GM15510 (cell line): ENCODE measurements at regions not wholly inside any gene's neighbourhood (a gene's known extent, or its start where the extent isn't known, plus 50 kb on each side); places are given as distances from the start of the nearest gene placed in this dataset.

Experiments used
- POLR2A ChIP-seq: IDR thresholded peaks from 3 replicates; pipeline ENCODE4 v1.6.1; 2011; ENCODE audit warnings: borderline replicate concordance; ENCODE audit not compliant: insufficient read length; ENCODE audit errors: extremely low read depth

GRCh38 chr6:26149240-26149639 lies 62.0 kb downstream of the HFE start:
- no peak for TF ChIP-seq POLR2A

- no peak for TF ChIP-seq POLR2A
These were observed 65.2 kb downstream of the HFE start for GRCh38 chr6:26152226-26153101.

- no peak for TF ChIP-seq POLR2A
These were observed 68.1 kb downstream of the HFE start for GRCh38 chr6:26155061-26155930.

- peak; percentile 100 for TF ChIP-seq POLR2A
These were observed 69.0 kb downstream of the HFE start for GRCh38 chr6:26156105-26156849.

- no peak for TF ChIP-seq POLR2A
These were observed 69.6 kb downstream of the HFE start for GRCh38 chr6:26156850-26157250.

GRCh38 chr6:26157251-26158075 lies 70.2 kb downstream of the HFE start:
- peak; percentile 98 for TF ChIP-seq POLR2A

GRCh38 chr6:26158076-26158580 lies 70.9 kb downstream of the HFE start:
- TF ChIP-seq POLR2A: peak; percentile 95

GRCh38 chr6:26158581-26159356 lies 71.5 kb downstream of the HFE start:
- TF ChIP-seq POLR2A: peak; percentile 69

- no peak for TF ChIP-seq POLR2A
These were observed 72.4 kb downstream of the HFE start for GRCh38 chr6:26159357-26160273.

GRCh38 chr6:26161322-26161721 lies 74.1 kb downstream of the HFE start:
- no peak for TF ChIP-seq POLR2A

- no peak for TF ChIP-seq POLR2A
These were observed 75.2 kb downstream of the HFE start for GRCh38 chr6:26162399-26162798.
